HCT116 (cell line): ENCODE measurements at regions not wholly inside any gene's neighbourhood (a gene's known extent, or its start where the extent isn't known, plus 50 kb on each side); places are given as distances from the start of the nearest gene placed in this dataset.

Source experiments
- ATAC-seq: fragments of 200-7000 bp; cut with Tn5 transposase; 2 replicates; pipeline ENCODE4 v1.9.1; 2020; ENCODE audit warnings: mild to moderate bottlenecking, moderate library complexity
- BruUV-seq: library from RNA; stranded (reverse); fragments of 400-500 nt; replicated peaks from 2 replicates; lab custom pipeline; 2021; lab: Mats Ljungman, UMichigan
- CTCF ChIA-PET: fragments of 300-600 bp; sonication (Branson Sonifier 250); formaldehyde crosslinking; loops from one replicate; lab custom pipeline; 2021; ENCODE audit warnings: antibody characterized with exemption; lab: Charles Lee
- POLR2A ChIA-PET: fragments of 300-600, 350-600 bp; sonication (Branson Sonifier 250); formaldehyde crosslinking; loops from one replicate; lab custom pipeline; 2021; ENCODE audit warnings: antibody characterized with exemption; lab: Charles Lee
- RAD21 ChIA-PET, 2 experiments: fragments of 300-600 bp; sonication (Branson Sonifier 250); formaldehyde crosslinking; loops; one replicate each; lab custom pipeline; 2023; ENCODE audit warnings: low total read pairs in 2 of 2; ENCODE audit not compliant: uncharacterized antibody in 2 of 2, unreplicated experiment in 2 of 2, low non-redundant PET in 1 of 2; lab: Charles Lee
- DNase-seq: peaks from one replicate; pipeline ENCODE4 v3.0.0-alpha.2; 2010; ENCODE audit warnings: low read depth, low spot score
- H2AFZ ChIP-seq: fragments of 200-600 bp; shearing (Covaris generic), sonication (generic); 2 replicates; pipeline ENCODE4 v1.6.1; 2017; ENCODE audit warnings: low read depth, mixed run types, mixed read lengths, antibody characterized with exemption, low read length; ENCODE audit not compliant: poor library complexity, severe bottlenecking
- H3K27ac ChIP-seq: 2 replicates; pipeline ENCODE4 v1.5.1; 2012; ENCODE audit warnings: low read depth, low read length
- H3K27me3 ChIP-seq: fragments of 200-600 bp; sonication (generic); 2 replicates; pipeline ENCODE4 v1.6.1; 2016; ENCODE audit warnings: mixed run types, low read length, mixed read lengths; ENCODE audit not compliant: insufficient read depth
- H3K36me3 ChIP-seq, 2 experiments: fragments of 200-500 bp in 1 of 2; fragments of 200-600 bp in 1 of 2; sonication (Bioruptor generic) in 1 of 2; sonication (generic) in 1 of 2; 2 replicates each; pipeline versions ENCODE4 v1.5.1 to v1.6.1; 2014 to 2016; ENCODE audit warnings: low read length in 2 of 2, inconsistent platforms in 1 of 2, mixed read lengths in 1 of 2, mixed run types in 1 of 2; ENCODE audit not compliant: insufficient read depth in 2 of 2, control insufficient read depth in 1 of 2
- H3K4me1 ChIP-seq, 2 experiments: fragments of 200-600 bp in 1 of 2; sonication (generic) in 1 of 2; 2 replicates each; pipeline versions ENCODE4 v1.5.1 to v1.6.1; 2012 to 2017; ENCODE audit warnings: low read length in 2 of 2, inconsistent platforms in 1 of 2, mild to moderate bottlenecking in 1 of 2, mixed read lengths in 1 of 2, mixed run types in 1 of 2, moderate library complexity in 1 of 2; ENCODE audit not compliant: insufficient read depth in 2 of 2, control insufficient read depth in 1 of 2
- H3K4me2 ChIP-seq: fragments of 200-600 bp; sonication (generic); 2 replicates; pipeline ENCODE4 v1.6.1; 2017; ENCODE audit warnings: mixed run types, low read length, mixed read lengths
- H3K4me3 ChIP-seq, 2 experiments: fragments of 200-600 bp in 1 of 2; sonication (generic) in 1 of 2; replicated peaks in 1 of 2; 2 replicates each; pipeline ENCODE4 v1.5.1; 2011 to 2016; ENCODE audit warnings: low read length in 2 of 2, control low read depth in 1 of 2, low read depth in 1 of 2, mild to moderate bottlenecking in 1 of 2, mixed read lengths in 1 of 2, mixed run types in 1 of 2
- H3K79me2 ChIP-seq: fragments of 200-600 bp; sonication (generic); 2 replicates; pipeline ENCODE4 v1.6.1; 2017; ENCODE audit warnings: mild to moderate bottlenecking, mixed run types, low read length, moderate library complexity, mixed read lengths; ENCODE audit not compliant: insufficient read depth
- H3K9ac ChIP-seq: fragments of 200-600 bp; sonication (generic); 2 replicates; pipeline ENCODE4 v1.6.1; 2016; ENCODE audit warnings: low read length, mixed read lengths
- H3K9me2 ChIP-seq: fragments of 200-600 bp; sonication (generic), shearing (Covaris generic); 2 replicates; pipeline ENCODE4 v1.6.1; 2017; ENCODE audit warnings: mixed run types, mild to moderate bottlenecking, moderate library complexity; ENCODE audit not compliant: insufficient read depth
- H3K9me3 ChIP-seq, 2 experiments: fragments of 200-500 bp in 1 of 2; fragments of 200-600 bp in 1 of 2; sonication (Bioruptor generic) in 1 of 2; sonication (generic) in 1 of 2; 2 replicates each; pipeline ENCODE4 v1.6.1; 2014 to 2017; ENCODE audit warnings: low read length in 2 of 2, mixed read lengths in 2 of 2, inconsistent platforms in 1 of 2, low read depth in 1 of 2, mild to moderate bottlenecking in 1 of 2, mixed run types in 1 of 2, moderate library complexity in 1 of 2; ENCODE audit not compliant: control insufficient read depth in 1 of 2, insufficient read depth in 1 of 2
- H4K20me1 ChIP-seq: fragments of 200-600 bp; sonication (generic), shearing (Covaris generic); 2 replicates; pipeline ENCODE4 v1.6.1; 2017; ENCODE audit warnings: mixed run types, mild to moderate bottlenecking, moderate library complexity; ENCODE audit not compliant: insufficient read depth
- CBX3 ChIP-seq: IDR thresholded peaks from 2 replicates; pipeline ENCODE4 v1.6.1; 2012; ENCODE audit warnings: low read depth
- CEBPB ChIP-seq: IDR thresholded peaks from 2 replicates; pipeline ENCODE4 v1.6.1; 2012; ENCODE audit warnings: low read depth
- EGR1 ChIP-seq: IDR thresholded peaks from 2 replicates; pipeline ENCODE4 v1.6.1; 2012; ENCODE audit warnings: low read depth
- EZH2 ChIP-seq: fragments of 200-600 bp; sonication (generic); IDR thresholded peaks from 2 replicates; pipeline ENCODE4 v1.6.1; 2017; ENCODE audit warnings: antibody characterized with exemption, mixed run types
- FOSL1 ChIP-seq: IDR thresholded peaks from 2 replicates; pipeline ENCODE4 v1.6.1; 2012; ENCODE audit warnings: low read depth
- JUND ChIP-seq: IDR thresholded peaks from 2 replicates; pipeline ENCODE4 v1.6.1; 2012
- POLR2A ChIP-seq: IDR thresholded peaks from 2 replicates; pipeline ENCODE4 v1.7.0; 2011; ENCODE audit warnings: borderline replicate concordance; ENCODE audit not compliant: insufficient read depth, insufficient read length; ENCODE audit errors: extremely low read depth
- POLR2AphosphoS5 ChIP-seq: IDR thresholded peaks from 2 replicates; pipeline ENCODE4 v1.6.1; 2011; ENCODE audit warnings: mild to moderate bottlenecking, low read depth, low read length, moderate library complexity
- RAD21 ChIP-seq: IDR thresholded peaks from 2 replicates; pipeline ENCODE4 v1.6.1; 2012; ENCODE audit warnings: low read depth, mild to moderate bottlenecking
- SIN3A ChIP-seq: IDR thresholded peaks from 2 replicates; pipeline ENCODE4 v1.6.1; 2012; ENCODE audit warnings: low read depth
- SP1 ChIP-seq: IDR thresholded peaks from 2 replicates; pipeline ENCODE4 v1.6.1; 2012; ENCODE audit warnings: low read depth
- SRF ChIP-seq: IDR thresholded peaks from 2 replicates; pipeline ENCODE4 v1.6.1; 2012; ENCODE audit warnings: low read depth
- TCF7L2 ChIP-seq: IDR thresholded peaks from 2 replicates; pipeline ENCODE4 v1.7.0; 2011; ENCODE audit warnings: borderline replicate concordance, inconsistent platforms; ENCODE audit not compliant: insufficient read depth, insufficient read length; ENCODE audit errors: extremely low read depth
- YY1 ChIP-seq: IDR thresholded peaks from 2 replicates; pipeline ENCODE4 v1.6.1; 2011; ENCODE audit warnings: low read length, low read depth, moderate library complexity, mild to moderate bottlenecking; ENCODE audit not compliant: insufficient replicate concordance; ENCODE audit errors: extremely low read depth
- ZFX ChIP-seq: fragments of 450-650 bp; IDR thresholded peaks from 2 replicates; pipeline ENCODE4 v1.6.1; 2017
- intact Hi-C: fragments of 100-400 bp; cut with micrococcal nuclease; formaldehyde crosslinking; loops from 2 replicates; pipeline ENCODE4 v1.10.0; 2022
- TF ChIP-seq, protein P1 (sequence below): IDR thresholded peaks from 2 replicates; pipeline ENCODE4 v1.6.1; 2011; ENCODE audit warnings: mild to moderate bottlenecking, low read length, moderate library complexity; ENCODE audit not compliant: insufficient replicate concordance; ENCODE audit errors: extremely low read depth
- TF ChIP-seq, protein P2 (sequence below): IDR thresholded peaks from 2 replicates; pipeline ENCODE4 v1.6.1; 2012
- TF ChIP-seq, protein P3 (sequence below): IDR thresholded peaks from 2 replicates; pipeline ENCODE4 v1.6.1; 2012
- TF ChIP-seq, protein P4 (sequence below): IDR thresholded peaks from 2 replicates; pipeline ENCODE4 v1.6.1; 2012; ENCODE audit warnings: low read depth

DNA sequence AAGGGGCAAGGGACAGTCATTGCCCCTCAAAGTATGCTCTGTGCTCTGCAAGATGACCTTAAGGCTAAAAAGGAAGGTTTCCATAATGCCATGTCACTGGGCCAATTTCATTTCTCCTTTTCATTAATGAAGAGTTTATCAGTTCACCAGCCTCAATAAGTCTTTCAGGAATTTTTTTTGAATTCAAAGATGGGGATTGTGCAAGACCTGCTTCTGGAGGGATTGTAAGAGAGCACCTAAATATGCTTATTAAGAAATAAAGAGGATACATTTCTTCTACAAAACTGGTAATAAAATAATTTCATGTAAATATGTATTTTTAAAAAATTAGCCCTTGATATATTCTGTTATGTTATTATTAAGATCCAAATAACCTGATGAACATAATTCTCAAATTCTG, 86.8 kb upstream of the RGS4 start:
- no peaks in the 10 kb centered on the region for H3K27me3 ChIP-seq
- no peak overlapping the region for H3K4me2 ChIP-seq
- intact Hi-C loops: no loop called here
- H3K4me3 ChIP-seq: no peak overlapping the region
- no peak overlapping the region for H2AFZ ChIP-seq
- H3K9me3 ChIP-seq: no peaks in the 10 kb centered on the region
- H3K79me2 ChIP-seq: no peaks in the 10 kb centered on the region
- no peaks in the 10 kb centered on the region for H3K36me3 ChIP-seq
- BruUV-seq: no TSS peak
- ATAC-seq (no peak), DNase-seq (no peak)
- ChIA-PET RAD21 (no interaction called here), CTCF (no interaction called here)
- no peak overlapping the region for H3K9ac ChIP-seq
- no peaks in the 10 kb centered on the region for H4K20me1 ChIP-seq
- H3K27ac ChIP-seq: no peak overlapping the region
- TF ChIP-seq, protein P1, sequence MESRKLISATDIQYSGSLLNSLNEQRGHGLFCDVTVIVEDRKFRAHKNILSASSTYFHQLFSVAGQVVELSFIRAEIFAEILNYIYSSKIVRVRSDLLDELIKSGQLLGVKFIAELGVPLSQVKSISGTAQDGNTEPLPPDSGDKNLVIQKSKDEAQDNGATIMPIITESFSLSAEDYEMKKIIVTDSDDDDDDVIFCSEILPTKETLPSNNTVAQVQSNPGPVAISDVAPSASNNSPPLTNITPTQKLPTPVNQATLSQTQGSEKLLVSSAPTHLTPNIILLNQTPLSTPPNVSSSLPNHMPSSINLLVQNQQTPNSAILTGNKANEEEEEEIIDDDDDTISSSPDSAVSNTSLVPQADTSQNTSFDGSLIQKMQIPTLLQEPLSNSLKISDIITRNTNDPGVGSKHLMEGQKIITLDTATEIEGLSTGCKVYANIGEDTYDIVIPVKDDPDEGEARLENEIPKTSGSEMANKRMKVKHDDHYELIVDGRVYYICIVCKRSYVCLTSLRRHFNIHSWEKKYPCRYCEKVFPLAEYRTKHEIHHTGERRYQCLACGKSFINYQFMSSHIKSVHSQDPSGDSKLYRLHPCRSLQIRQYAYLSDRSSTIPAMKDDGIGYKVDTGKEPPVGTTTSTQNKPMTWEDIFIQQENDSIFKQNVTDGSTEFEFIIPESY: no peak
- TF ChIP-seq YY1 (no peak), SRF (no peak), RAD21 (no peak), CEBPB (no peak), SIN3A (no peak), TCF7L2 (no peak), POLR2AphosphoS5 (no peak), POLR2A (no peak), EZH2 (no peak), FOSL1 (no peak), CBX3 (no peak), EGR1 (no peak), ZFX (no peak), SP1 (no peak), JUND (no peak)
- TF ChIP-seq, protein P2, sequence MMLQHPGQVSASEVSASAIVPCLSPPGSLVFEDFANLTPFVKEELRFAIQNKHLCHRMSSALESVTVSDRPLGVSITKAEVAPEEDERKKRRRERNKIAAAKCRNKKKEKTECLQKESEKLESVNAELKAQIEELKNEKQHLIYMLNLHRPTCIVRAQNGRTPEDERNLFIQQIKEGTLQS: no peak
- TF ChIP-seq, protein P3, sequence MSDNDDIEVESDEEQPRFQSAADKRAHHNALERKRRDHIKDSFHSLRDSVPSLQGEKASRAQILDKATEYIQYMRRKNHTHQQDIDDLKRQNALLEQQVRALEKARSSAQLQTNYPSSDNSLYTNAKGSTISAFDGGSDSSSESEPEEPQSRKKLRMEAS: no peak
- TF ChIP-seq, protein P4, sequence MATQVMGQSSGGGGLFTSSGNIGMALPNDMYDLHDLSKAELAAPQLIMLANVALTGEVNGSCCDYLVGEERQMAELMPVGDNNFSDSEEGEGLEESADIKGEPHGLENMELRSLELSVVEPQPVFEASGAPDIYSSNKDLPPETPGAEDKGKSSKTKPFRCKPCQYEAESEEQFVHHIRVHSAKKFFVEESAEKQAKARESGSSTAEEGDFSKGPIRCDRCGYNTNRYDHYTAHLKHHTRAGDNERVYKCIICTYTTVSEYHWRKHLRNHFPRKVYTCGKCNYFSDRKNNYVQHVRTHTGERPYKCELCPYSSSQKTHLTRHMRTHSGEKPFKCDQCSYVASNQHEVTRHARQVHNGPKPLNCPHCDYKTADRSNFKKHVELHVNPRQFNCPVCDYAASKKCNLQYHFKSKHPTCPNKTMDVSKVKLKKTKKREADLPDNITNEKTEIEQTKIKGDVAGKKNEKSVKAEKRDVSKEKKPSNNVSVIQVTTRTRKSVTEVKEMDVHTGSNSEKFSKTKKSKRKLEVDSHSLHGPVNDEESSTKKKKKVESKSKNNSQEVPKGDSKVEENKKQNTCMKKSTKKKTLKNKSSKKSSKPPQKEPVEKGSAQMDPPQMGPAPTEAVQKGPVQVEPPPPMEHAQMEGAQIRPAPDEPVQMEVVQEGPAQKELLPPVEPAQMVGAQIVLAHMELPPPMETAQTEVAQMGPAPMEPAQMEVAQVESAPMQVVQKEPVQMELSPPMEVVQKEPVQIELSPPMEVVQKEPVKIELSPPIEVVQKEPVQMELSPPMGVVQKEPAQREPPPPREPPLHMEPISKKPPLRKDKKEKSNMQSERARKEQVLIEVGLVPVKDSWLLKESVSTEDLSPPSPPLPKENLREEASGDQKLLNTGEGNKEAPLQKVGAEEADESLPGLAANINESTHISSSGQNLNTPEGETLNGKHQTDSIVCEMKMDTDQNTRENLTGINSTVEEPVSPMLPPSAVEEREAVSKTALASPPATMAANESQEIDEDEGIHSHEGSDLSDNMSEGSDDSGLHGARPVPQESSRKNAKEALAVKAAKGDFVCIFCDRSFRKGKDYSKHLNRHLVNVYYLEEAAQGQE: no peak
- TF ChIP-seq, all 23 proteins: peak for 0
- no peaks in the 10 kb centered on the region for H3K9me2 ChIP-seq
- no peaks in the 10 kb centered on the region for H3K4me1 ChIP-seq
- POLR2A ChIA-PET: no interaction called here
